ENCODE measurements at regions not wholly inside any gene's neighbourhood (a gene's known extent, or its start where the extent isn't known, plus 50 kb on each side); places are given as distances from the start of the nearest gene placed in this dataset.

DNA sequence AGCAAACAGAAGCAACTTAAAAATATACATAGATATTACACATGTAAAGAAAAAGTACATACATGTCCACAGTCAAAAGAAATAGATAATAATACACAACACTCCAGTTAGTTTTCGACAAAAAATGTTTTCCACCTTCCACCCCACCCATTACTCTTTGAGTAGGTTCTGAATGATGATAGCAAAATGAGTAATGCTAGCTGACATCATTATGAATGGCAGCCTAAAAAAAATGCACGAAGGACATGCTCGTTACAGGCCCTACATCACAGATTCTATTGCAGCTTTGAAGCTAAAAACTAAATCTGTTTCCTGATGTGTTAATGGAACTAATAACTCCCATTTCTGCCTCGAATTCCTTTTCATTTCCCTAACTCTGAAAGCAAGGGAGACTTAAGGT, 578.7 kb upstream of the NETO1 start:
- H3K27ac Mint-ChIP-seq = no peak overlapping the region
- Histone ChIP-seq H3K36me3 (replicated peaks in 1 of 2; ENCODE audit: control insufficient read depth in 1 of 2, insufficient read depth in 2 of 2, low read length in 2 of 2) (no peaks in the 10 kb centered on the region), H3K79me2 (ENCODE audit: insufficient read depth, low read length) (no peaks in the 10 kb centered on the region), H2AFZ (ENCODE audit: insufficient read depth, low read depth, low read length, poor library complexity, severe bottlenecking) (no peak overlapping the region), H3K27ac (ENCODE audit: low read depth in 1 of 2, low read length in 2 of 2) (no peak overlapping the region), H3K9me3 (replicated peaks in 1 of 2; ENCODE audit: control insufficient read depth in 1 of 2, insufficient read depth in 1 of 2, low read length in 2 of 2) (no peaks in the 10 kb centered on the region), H3K4me1 (ENCODE audit: control insufficient read depth in 1 of 2, insufficient read depth in 2 of 2, low read length in 2 of 2) (no peaks in the 10 kb centered on the region), H3K9ac (ENCODE audit: insufficient read depth, low read length, poor library complexity, severe bottlenecking) (no peak overlapping the region), H4K20me1 (ENCODE audit: insufficient read depth, low read length) (no peaks in the 10 kb centered on the region), H3K27me3 (ENCODE audit: control insufficient read depth in 2 of 2, insufficient read depth in 2 of 2, low read length in 2 of 2) (no peaks in the 10 kb centered on the region), H3K4me2 (replicated peaks; ENCODE audit: extremely low read depth, low read length, poor library complexity, severe bottlenecking) (no peak overlapping the region), H3K4me3 (replicated peaks in 1 of 3; ENCODE audit: low read depth in 2 of 3, low read length in 3 of 3) (no peak overlapping the region)
- TF ChIP-seq, protein P1, sequence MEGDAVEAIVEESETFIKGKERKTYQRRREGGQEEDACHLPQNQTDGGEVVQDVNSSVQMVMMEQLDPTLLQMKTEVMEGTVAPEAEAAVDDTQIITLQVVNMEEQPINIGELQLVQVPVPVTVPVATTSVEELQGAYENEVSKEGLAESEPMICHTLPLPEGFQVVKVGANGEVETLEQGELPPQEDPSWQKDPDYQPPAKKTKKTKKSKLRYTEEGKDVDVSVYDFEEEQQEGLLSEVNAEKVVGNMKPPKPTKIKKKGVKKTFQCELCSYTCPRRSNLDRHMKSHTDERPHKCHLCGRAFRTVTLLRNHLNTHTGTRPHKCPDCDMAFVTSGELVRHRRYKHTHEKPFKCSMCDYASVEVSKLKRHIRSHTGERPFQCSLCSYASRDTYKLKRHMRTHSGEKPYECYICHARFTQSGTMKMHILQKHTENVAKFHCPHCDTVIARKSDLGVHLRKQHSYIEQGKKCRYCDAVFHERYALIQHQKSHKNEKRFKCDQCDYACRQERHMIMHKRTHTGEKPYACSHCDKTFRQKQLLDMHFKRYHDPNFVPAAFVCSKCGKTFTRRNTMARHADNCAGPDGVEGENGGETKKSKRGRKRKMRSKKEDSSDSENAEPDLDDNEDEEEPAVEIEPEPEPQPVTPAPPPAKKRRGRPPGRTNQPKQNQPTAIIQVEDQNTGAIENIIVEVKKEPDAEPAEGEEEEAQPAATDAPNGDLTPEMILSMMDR (IDR thresholded peaks at IDR 0.05) = no peak
- no peaks in the 10 kb centered on the region for H3K27me3 Mint-ChIP-seq (ENCODE audit: low read depth in 3 of 3)
- no peak overlapping the region for H3K4me3 Mint-ChIP-seq
- no CpG with 5 or more reads among the region's 4 CpGs for WGBS (ENCODE audit: insufficient coverage)
- no peak for DNase-seq
- H3K36me3 Mint-ChIP-seq = no peaks in the 10 kb centered on the region
- intact Hi-C loops (cut with micrococcal nuclease) = no loop called here
- H3K9me3 Mint-ChIP-seq = peaks cover 0 to 6% (median 1%) of the 10 kb centered on the region in 7 donors
- H3K4me1 Mint-ChIP-seq = no peaks in the 10 kb centered on the region

DNA sequence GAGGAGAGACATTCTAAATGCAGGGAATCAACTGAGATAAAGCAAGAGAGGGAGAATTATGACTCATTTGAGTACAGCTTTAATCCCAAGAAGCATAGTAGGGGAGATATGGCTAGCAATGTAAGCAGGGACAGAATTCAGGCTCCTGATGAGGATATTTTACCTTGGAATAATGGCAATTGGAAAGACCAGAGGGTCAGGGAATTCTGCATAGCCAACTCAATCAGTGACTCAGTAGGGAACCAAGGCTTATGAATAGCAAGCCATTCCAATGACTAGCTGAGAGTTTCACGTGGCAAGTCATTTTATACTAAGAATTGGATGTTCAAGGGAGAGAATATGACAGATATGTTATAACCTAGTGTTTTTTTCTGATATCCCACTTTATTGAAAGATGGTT, 563.8 kb upstream of the NETO1 start:
- no peak overlapping the region for H3K9ac ChIP-seq (ENCODE audit: insufficient read depth, low read length, poor library complexity, severe bottlenecking)
- H3K27me3 ChIP-seq (ENCODE audit: control insufficient read depth in 2 of 2, insufficient read depth in 2 of 2, low read length in 2 of 2) = no peaks in the 10 kb centered on the region
- no peaks in the 10 kb centered on the region for H3K4me1 ChIP-seq (ENCODE audit: control insufficient read depth in 1 of 2, insufficient read depth in 2 of 2, low read length in 2 of 2)
- H3K27ac Mint-ChIP-seq = no peak overlapping the region
- no peaks in the 10 kb centered on the region for H3K36me3 Mint-ChIP-seq
- H3K36me3 ChIP-seq (replicated peaks in 1 of 2; ENCODE audit: control insufficient read depth in 1 of 2, insufficient read depth in 2 of 2, low read length in 2 of 2) = no peaks in the 10 kb centered on the region
- H3K9me3 Mint-ChIP-seq = peaks cover 0 to 4% (median 0%) of the 10 kb centered on the region in 7 donors
- no CpG with 5 or more reads among the region's 1 CpG for WGBS (ENCODE audit: insufficient coverage)
- H3K4me3 Mint-ChIP-seq = no peak overlapping the region
- no peaks in the 10 kb centered on the region for H3K9me3 ChIP-seq (replicated peaks in 1 of 2; ENCODE audit: control insufficient read depth in 1 of 2, insufficient read depth in 1 of 2, low read length in 2 of 2)
- TF ChIP-seq, protein P1 (IDR thresholded peaks at IDR 0.05) = no peak
- H2AFZ ChIP-seq (ENCODE audit: insufficient read depth, low read depth, low read length, poor library complexity, severe bottlenecking) = no peak overlapping the region
- intact Hi-C loops (cut with micrococcal nuclease) = no loop called here
- peaks cover 0 to 1% (median 0%) of the 10 kb centered on the region in 3 donors for H3K27me3 Mint-ChIP-seq (ENCODE audit: low read depth in 3 of 3)
- no peaks in the 10 kb centered on the region for H4K20me1 ChIP-seq (ENCODE audit: insufficient read depth, low read length)
- no peak overlapping the region for H3K4me3 ChIP-seq (replicated peaks in 1 of 3; ENCODE audit: low read depth in 2 of 3, low read length in 3 of 3)
- no peak overlapping the region for H3K4me2 ChIP-seq (replicated peaks; ENCODE audit: extremely low read depth, low read length, poor library complexity, severe bottlenecking)
- H3K4me1 Mint-ChIP-seq = no peaks in the 10 kb centered on the region
- DNase-seq = no peak
- no peaks in the 10 kb centered on the region for H3K79me2 ChIP-seq (ENCODE audit: insufficient read depth, low read length)
- H3K27ac ChIP-seq (ENCODE audit: low read depth in 1 of 2, low read length in 2 of 2) = no peak overlapping the region

Measured in CD14-positive monocyte (primary cell).